Endodermal cell (in vitro differentiated cells): ENCODE measurements at regions not wholly inside any gene's neighbourhood (a gene's known extent, or its start where the extent isn't known, plus 50 kb on each side); places are given as distances from the start of the nearest gene placed in this dataset.

Experiments
- DNase-seq: peaks from one replicate; pipeline ENCODE4 v3.0.0-alpha.2; 2017
- H3K27ac ChIP-seq: 2 replicates; pipeline ENCODE4 v1.5.1; 2013; ENCODE audit warnings: mild to moderate bottlenecking, low read depth, low read length, moderate library complexity
- H3K27me3 ChIP-seq: 2 replicates; pipeline ENCODE4 v1.6.1; 2013; ENCODE audit warnings: mild to moderate bottlenecking, low read length, moderate library complexity; ENCODE audit not compliant: insufficient read depth, control insufficient read depth, poor library complexity, severe bottlenecking
- H3K36me3 ChIP-seq: 2 replicates; pipeline ENCODE4 v1.7.0; 2013; ENCODE audit warnings: mild to moderate bottlenecking, low read length, moderate library complexity; ENCODE audit not compliant: control insufficient read depth, insufficient read depth
- H3K4me1 ChIP-seq: one replicate; pipeline ENCODE4 v1.7.0; 2013; ENCODE audit warnings: low read length; ENCODE audit not compliant: control insufficient read depth, insufficient read depth
- H3K4me3 ChIP-seq: 2 replicates; pipeline ENCODE4 v1.5.1; 2013; ENCODE audit warnings: mild to moderate bottlenecking, low read length, moderate library complexity
- H3K9ac ChIP-seq: 2 replicates; pipeline ENCODE4 v1.6.1; 2013; ENCODE audit warnings: mild to moderate bottlenecking, low read length, moderate library complexity; ENCODE audit not compliant: poor library complexity, severe bottlenecking; ENCODE audit errors: extremely low read depth
- H3K9me3 ChIP-seq: 2 replicates; pipeline ENCODE4 v1.6.1; 2013; ENCODE audit warnings: mild to moderate bottlenecking, low read length, moderate library complexity; ENCODE audit not compliant: control insufficient read depth
- H3K27ac Mint-ChIP-seq: 2 replicates; pipeline ENCODE4 v1.8.0; 2020; ENCODE audit warnings: mixed read lengths
- H3K27me3 Mint-ChIP-seq: 2 replicates; pipeline ENCODE4 v1.8.0; 2021; ENCODE audit warnings: mild to moderate bottlenecking, mixed read lengths; ENCODE audit not compliant: insufficient read depth
- H3K36me3 Mint-ChIP-seq: 2 replicates; pipeline ENCODE4 v1.8.0; 2020; ENCODE audit warnings: low read depth, mixed read lengths
- H3K4me1 Mint-ChIP-seq: 2 replicates; pipeline ENCODE4 v1.8.0; 2020; ENCODE audit warnings: mixed read lengths
- H3K4me3 Mint-ChIP-seq: 2 replicates; pipeline ENCODE4 v1.8.0; 2020; ENCODE audit warnings: mild to moderate bottlenecking, moderate library complexity, mixed read lengths
- H3K9me3 Mint-ChIP-seq: 2 replicates; pipeline ENCODE4 v1.8.0; 2020; ENCODE audit warnings: mild to moderate bottlenecking, mixed read lengths
- CTCF ChIP-seq: fragments of 200-600 bp; sonication (generic); conservative IDR thresholded peaks from 2 replicates; pipeline ENCODE4 v1.5.0; 2021; ENCODE audit warnings: antibody characterized with exemption, mild to moderate bottlenecking
- WGBS, 2 experiments: methylation state at CpG; one replicate each; pipeline versions ENCODE4 v1.1.5 to v1.1.7; 2013; ENCODE audit warnings: missing lambda C conversion rate in 2 of 2, mixed read lengths in 1 of 2; ENCODE audit not compliant: insufficient coverage in 1 of 2, insufficient read length in 1 of 2; 5-methylcytosine and 5-hydroxymethylcytosine counted together

GRCh38 chr4:180770265-180770664, 1472.9 kb upstream of the TENM3 start:
- Mint-ChIP-seq H3K4me3 (no peak overlapping the region), H3K27ac (no peak overlapping the region), H3K9me3 (peaks cover 2% of the 10 kb centered on the region), H3K27me3 (no peaks in the 10 kb centered on the region), H3K4me1 (peaks cover 13% of the 10 kb centered on the region), H3K36me3 (no peaks in the 10 kb centered on the region)
- 90 to 100% methylated on average over 1 to 2 of the region's 2 CpGs for WGBS, 2 experiments
- H3K27ac ChIP-seq, result no peak overlapping the region
- H3K4me1 ChIP-seq, result no peaks in the 10 kb centered on the region
- DNase-seq, result no peak
- H3K36me3 ChIP-seq, result no peaks in the 10 kb centered on the region
- no peaks in the 10 kb centered on the region for H3K27me3 ChIP-seq
- H3K9me3 ChIP-seq, result no peaks in the 10 kb centered on the region
- no peak overlapping the region for H3K4me3 ChIP-seq
- TF ChIP-seq CTCF, result no peak
- no peak overlapping the region for H3K9ac ChIP-seq

- Histone ChIP-seq H3K27ac (no peak overlapping the region), H3K9me3 (no peaks in the 10 kb centered on the region), H3K27me3 (no peaks in the 10 kb centered on the region), H3K4me1 (no peaks in the 10 kb centered on the region), H3K4me3 (no peak overlapping the region), H3K36me3 (no peaks in the 10 kb centered on the region), H3K9ac (no peak overlapping the region)
- H3K9me3 Mint-ChIP-seq, result no peaks in the 10 kb centered on the region
- H3K4me3 Mint-ChIP-seq, result no peak overlapping the region
- TF ChIP-seq CTCF, result no peak
- H3K36me3 Mint-ChIP-seq, result no peaks in the 10 kb centered on the region
- H3K4me1 Mint-ChIP-seq, result no peaks in the 10 kb centered on the region
- H3K27me3 Mint-ChIP-seq, result no peaks in the 10 kb centered on the region
- DNase-seq, result no peak
- H3K27ac Mint-ChIP-seq, result no peak overlapping the region
- WGBS, 2 experiments, result 94 to 96% methylated on average over 4 of the region's 5 CpGs
Observed at GRCh38 chr4:180784940-180785339, 1458.3 kb upstream of the TENM3 start.

GRCh38 chr4:180788729-180789128, 1454.5 kb upstream of the TENM3 start:
- H3K36me3 Mint-ChIP-seq, result no peaks in the 10 kb centered on the region
- Histone ChIP-seq H3K27me3 (no peaks in the 10 kb centered on the region), H3K4me3 (no peak overlapping the region), H3K36me3 (no peaks in the 10 kb centered on the region), H3K27ac (no peak overlapping the region), H3K9me3 (no peaks in the 10 kb centered on the region), H3K9ac (no peak overlapping the region), H3K4me1 (no peaks in the 10 kb centered on the region)
- H3K27me3 Mint-ChIP-seq, result no peaks in the 10 kb centered on the region
- no peaks in the 10 kb centered on the region for H3K9me3 Mint-ChIP-seq
- H3K4me3 Mint-ChIP-seq, result no peak overlapping the region
- TF ChIP-seq CTCF, result no peak
- DNase-seq, result no peak
- no peak overlapping the region for H3K27ac Mint-ChIP-seq
- WGBS, 2 experiments, result 92 to 96% methylated on average over 7 to 8 of the region's 8 CpGs
- H3K4me1 Mint-ChIP-seq, result peaks cover 6% of the 10 kb centered on the region
